OCI-LY1 (cell line): ENCODE measurements at regions not wholly inside any gene's neighbourhood (a gene's known extent, or its start where the extent isn't known, plus 50 kb on each side); places are given as distances from the start of the nearest gene placed in this dataset.

Experiments used
- CTCF ChIP-seq: fragments of 200-600 bp; sonication (generic), shearing (Covaris generic); IDR thresholded peaks from 2 replicates; pipeline ENCODE4 v1.5.1; 2017; ENCODE audit warnings: mild to moderate bottlenecking, antibody characterized with exemption, low read length, moderate library complexity, mixed read lengths
- EZH2 ChIP-seq: fragments of 200-600 bp; sonication (generic), shearing (Covaris generic); IDR thresholded peaks from 2 replicates; pipeline ENCODE4 v1.8.0; 2017; ENCODE audit warnings: borderline replicate concordance, mixed run types, mild to moderate bottlenecking, antibody characterized with exemption, low read length, moderate library complexity, mixed read lengths

DNA sequence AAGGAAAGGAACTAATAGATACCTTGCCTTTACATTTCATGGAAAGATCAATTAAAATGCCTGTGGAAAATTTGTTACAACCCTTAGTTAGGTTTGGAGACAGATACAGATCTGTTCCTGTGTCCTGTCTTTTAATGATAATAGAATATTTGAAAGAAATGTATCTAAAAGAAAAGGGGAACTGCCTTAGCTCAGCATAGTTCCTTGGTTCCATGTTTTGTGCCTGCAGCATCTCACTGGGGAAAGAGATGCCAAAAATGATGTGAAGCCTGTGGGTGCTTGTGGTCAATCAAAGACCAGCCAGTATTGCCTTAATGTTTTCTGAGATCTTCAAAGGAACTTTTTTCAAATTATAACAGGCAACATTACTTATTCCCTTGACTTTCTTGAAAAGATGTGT lies 147.6 kb downstream of the ADCYAP1 start:
- TF ChIP-seq CTCF = no peak
- TF ChIP-seq EZH2 = no peak
